ENCODE measurements at regions not wholly inside any gene's neighbourhood (a gene's known extent, or its start where the extent isn't known, plus 50 kb on each side); places are given as distances from the start of the nearest gene placed in this dataset.

DNA sequence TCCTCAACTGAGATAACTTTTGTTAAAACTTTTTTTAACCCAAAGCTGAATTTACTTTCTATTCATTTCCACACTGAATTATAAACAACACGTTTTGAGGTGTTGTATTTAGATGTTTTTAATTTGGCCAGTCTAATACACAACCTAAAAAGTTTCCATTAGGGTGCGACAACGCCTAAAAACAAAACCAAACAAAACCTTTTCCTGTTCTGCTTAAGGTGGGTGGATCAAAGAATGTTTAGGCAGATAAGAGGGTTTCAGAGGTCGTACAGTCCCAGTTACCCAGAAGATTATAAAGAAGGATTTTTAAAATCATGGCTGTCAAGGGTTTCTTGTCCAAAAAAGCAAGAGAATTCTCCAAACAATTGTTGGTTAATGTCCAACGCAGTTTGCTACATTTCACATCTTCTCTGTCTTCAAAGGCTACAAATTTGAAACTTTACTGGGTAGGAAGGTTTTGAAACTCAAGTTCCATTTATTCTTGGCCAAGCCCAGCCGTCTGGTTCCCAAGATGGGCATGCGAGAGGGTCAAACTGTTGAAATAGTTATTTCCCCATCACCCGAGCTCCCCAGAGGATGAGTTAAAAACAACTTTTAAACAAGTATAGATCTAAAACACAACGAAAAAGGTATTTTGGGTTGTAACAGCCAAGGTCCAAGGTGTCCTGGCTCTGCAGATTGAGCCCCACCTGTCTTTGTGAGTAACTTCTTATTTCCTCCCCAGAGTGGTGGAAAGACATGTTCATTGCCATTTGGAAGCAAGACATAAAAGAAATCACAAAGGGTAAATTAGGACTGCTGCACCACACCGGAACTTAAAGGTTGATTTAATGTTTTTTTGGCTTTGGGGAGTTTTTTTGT, 122.8 kb upstream of the MAP3K1 start:
- TF ChIP-seq, protein P1, sequence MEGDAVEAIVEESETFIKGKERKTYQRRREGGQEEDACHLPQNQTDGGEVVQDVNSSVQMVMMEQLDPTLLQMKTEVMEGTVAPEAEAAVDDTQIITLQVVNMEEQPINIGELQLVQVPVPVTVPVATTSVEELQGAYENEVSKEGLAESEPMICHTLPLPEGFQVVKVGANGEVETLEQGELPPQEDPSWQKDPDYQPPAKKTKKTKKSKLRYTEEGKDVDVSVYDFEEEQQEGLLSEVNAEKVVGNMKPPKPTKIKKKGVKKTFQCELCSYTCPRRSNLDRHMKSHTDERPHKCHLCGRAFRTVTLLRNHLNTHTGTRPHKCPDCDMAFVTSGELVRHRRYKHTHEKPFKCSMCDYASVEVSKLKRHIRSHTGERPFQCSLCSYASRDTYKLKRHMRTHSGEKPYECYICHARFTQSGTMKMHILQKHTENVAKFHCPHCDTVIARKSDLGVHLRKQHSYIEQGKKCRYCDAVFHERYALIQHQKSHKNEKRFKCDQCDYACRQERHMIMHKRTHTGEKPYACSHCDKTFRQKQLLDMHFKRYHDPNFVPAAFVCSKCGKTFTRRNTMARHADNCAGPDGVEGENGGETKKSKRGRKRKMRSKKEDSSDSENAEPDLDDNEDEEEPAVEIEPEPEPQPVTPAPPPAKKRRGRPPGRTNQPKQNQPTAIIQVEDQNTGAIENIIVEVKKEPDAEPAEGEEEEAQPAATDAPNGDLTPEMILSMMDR (CRISPR knock-in tag; IDR thresholded peaks at IDR 0.05): no peak
- no peak for TF ChIP-seq ZNF281 (CRISPR knock-in tag; IDR thresholded peaks at IDR 0.05; ENCODE audit: borderline replicate concordance)
- no peak for TF ChIP-seq GABPB1 (CRISPR knock-in tag; IDR thresholded peaks at IDR 0.05)
- TF ChIP-seq ZNF446 (CRISPR knock-in tag; IDR thresholded peaks at IDR 0.05): no peak
- no peak for TF ChIP-seq ETV6 (CRISPR knock-in tag; conservative IDR thresholded peaks at IDR 0.05)

Measured in HepG2 (cell line).